HG03097 (cell line): ENCODE measurements at regions not wholly inside any gene's neighbourhood (a gene's known extent, or its start where the extent isn't known, plus 50 kb on each side); places are given as distances from the start of the nearest gene placed in this dataset.
"Not testable (repeated sequence)": the region's sequence is repeated elsewhere in the genome, so short reads cannot be mapped to it uniquely, and the experiment has no call there.

Experiments used
- ATAC-seq: cut with Tn5 transposase; IDR thresholded peaks from one replicate; pipeline ENCODE4 v1.9.1; 2021; ENCODE audit not compliant: unreplicated experiment, low FRiP score

DNA sequence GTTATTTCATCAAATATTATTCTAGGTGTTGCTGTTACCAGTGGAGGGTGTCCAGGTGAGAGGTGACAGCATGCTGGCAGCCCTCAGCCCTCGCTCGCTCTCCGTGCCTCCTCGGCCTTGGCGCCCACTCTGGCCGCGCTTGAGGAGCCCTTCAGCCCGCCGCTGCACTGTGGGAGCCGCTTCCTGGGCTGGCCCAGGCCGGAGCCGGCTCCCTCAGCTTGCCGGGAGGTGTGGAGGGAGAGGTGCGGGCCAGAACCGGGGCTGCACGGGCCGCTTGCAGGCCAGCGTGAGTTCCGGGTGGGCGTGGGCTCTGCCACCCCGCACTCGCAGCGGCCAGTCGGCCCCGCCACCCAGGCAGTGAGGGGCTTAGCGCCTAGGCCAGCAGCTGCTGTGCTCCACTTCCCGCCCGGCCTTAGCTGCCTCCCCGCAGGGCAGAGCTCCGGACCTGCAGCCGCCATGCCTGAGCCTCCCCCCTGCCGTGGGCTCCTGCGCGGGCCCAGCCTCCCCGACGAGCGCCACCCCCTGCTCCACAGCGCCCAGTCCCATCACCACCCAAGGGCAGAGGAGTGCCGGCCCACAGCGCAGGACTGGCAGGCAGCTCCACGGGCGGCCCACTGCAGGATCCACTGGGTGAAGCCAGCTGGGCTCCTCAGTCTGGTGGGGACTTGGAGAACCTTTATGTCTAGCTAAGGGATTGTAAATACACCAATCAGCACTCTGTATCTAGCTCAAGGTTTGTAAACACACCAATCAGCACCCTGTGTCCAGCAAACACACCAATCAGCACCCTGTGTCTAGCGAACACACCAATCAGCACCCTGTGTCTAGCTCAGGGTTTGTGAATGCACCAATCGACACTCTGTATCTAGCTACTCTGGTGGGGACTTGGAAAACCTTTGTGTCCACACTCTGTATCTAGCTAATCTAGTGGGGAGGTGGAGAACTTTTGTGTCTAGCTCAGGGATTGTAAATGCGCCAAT is 413.3 kb downstream of the HACE1 start:
- not testable (repeated sequence) for ATAC-seq

DNA sequence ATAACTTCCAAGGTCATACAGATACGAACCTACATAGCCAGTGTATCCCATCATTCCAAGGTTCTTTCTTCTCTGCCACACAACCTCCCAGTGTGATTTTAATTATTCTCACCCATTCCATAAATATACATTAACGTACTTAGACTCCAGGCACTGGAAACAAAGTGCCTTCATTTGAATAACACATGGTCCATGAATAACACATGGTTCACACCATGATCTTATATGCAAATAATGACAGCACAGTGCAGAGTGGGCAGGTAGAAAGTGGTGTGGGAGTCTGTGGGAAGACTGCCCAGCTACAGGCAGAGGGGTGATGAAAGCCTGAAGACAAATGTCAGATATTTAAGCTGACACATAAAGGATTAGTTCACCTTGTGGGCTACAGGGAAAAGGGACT is 425.2 kb downstream of the HACE1 start:
- no peak for ATAC-seq

DNA sequence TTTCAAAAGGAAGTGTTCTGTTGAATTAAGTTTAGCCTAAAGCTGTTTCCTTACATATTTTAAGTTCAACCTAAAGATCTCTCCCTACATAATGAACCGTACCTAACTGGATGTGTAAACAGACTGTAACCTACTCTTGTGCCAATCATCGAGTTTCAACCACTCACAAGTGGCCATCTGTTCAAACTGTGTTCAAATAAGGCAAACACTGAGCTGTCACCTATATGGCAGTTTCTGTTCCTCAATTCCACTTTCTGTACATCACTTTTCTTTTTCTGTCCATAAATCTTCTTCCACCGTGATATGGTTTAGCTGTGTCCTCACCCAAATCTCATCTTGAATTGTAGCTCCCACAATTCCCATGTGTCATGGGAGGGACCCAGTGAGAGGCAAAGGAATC is 428.6 kb downstream of the HACE1 start:
- no peak for ATAC-seq

DNA sequence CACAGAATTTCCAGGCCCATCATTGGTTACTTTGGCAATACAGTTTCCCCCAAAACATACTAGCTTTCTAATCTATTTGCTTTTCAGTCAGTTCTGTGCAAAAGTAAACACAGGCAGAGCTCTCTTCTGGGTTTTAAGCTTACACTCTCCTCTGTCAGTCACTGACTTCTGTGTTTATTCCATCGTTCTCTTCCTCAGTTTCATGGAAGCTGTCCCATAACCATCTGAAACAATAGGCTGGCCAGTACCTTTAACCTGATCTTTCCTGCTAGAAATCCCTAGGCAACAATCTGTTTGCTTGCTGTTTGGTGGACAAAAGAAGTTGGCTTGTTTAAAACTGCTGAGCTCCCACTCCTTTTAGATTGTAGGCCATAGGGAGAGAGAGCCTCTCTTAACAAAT is 431.5 kb downstream of the HACE1 start:
- no peak for ATAC-seq

DNA sequence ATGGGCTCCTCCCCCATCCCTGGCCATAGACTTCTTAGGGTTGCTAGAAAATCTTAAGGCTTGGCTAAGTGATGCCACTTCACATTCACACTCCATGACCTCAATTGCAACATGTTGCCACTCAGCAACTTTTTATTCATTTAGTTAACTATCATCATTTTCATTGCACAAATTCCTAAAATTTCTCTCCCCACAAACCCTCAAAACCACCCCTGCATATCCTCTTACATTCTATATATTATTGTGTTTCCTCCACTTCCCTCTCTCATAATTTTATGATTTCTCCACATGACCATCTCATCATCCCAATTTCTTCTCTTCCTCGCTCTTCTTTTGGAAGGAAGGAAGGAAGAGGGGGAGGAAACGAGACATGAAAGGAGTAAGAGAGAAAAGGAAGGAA is 436.0 kb downstream of the HACE1 start:
- ATAC-seq: no peak

DNA sequence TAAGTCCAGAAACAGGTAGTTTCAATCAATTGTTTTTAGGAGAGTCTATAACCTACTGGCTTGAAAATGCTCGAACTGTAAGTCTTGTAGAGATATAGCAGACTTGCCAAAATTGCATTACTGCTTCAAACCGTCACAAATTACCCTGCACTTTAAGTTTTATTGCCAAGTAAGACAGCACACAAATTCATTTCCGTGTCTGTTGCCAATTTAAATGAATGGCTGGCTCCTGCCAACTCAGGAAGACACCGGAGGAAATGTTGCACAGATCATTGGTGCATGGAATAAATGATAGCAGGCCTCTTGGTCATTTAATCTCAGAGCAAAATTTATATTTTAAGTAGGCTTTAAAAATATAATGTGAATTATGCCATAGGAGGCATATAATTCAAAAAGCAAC is 438.1 kb downstream of the HACE1 start:
- no peak for ATAC-seq

DNA sequence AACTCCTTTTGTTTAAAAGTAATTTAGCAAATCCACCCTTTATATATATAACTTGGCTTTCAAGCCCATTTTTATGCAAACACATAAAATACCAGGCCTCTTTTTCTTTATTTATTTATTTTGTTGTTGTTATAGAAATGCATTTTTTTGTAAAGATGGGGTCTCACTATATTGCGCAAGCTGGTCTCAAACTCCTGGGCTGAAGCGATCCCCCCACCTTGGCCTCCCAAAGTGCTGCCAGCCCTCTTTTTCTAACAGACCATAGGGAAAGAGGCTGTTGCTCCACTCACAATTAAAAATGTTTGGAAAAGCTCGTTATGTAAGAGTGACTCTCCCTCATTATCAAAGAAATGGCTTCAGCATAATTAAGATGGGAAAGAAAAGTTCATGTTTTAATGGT is 440.9 kb downstream of the HACE1 start:
- no peak for ATAC-seq

DNA sequence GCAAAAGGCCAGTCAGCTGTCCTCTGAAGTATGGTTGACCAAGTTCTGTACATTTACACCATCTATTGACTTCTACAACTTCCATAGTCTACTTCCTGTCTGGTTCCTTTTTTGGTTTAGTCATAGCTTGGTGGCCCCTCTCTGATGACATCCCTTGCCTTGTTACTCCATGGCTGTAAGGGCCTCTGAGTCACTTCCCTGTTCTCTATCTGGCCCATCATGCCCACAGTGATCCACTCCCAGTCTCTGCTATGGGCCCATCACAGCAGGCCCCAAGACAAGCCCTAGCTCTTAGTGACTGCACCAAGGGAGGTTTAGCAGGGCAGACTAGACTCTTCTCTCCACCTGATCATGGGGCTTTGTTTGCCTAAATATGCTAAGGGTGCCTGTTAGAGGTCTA is 441.6 kb downstream of the HACE1 start:
- no peak for ATAC-seq

DNA sequence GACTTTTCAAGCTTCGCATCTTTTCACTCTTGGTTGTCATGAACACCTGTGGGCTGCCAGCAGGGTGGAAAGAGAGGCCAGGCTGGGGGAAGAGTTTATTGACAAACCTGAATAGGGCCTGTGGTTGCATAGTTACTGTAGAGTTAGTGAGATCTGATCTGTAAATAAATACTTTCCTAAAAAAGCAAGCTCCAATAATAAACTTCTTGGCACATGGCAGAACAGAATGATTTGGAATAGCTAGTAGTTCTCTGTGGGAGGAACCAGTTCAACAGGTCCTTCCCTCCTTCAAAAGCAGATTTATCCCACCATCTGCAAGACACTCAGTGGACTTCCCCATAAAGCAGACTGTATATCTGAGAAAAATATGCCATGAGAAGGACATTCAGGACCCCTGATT is 445.0 kb downstream of the HACE1 start:
- no peak for ATAC-seq

DNA sequence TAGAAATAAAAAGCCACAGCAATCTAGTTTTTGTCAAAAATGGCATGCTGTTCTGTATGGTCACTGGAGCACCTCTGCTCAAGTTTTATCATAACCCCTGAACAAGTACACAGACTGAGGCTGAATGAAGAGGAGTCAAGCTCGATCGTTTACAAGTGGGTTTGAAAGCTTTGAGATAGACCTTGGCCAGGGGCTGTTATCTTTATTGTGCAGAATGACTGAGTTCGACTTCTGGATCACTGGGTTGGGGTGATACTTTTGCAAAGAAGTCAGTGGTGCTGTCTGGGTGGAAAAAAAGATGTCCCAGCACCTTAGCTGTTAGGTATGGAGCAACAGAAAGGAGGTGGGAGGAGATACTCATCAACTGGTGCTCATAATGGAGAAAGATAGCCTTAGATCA is 446.0 kb downstream of the HACE1 start:
- no peak for ATAC-seq

DNA sequence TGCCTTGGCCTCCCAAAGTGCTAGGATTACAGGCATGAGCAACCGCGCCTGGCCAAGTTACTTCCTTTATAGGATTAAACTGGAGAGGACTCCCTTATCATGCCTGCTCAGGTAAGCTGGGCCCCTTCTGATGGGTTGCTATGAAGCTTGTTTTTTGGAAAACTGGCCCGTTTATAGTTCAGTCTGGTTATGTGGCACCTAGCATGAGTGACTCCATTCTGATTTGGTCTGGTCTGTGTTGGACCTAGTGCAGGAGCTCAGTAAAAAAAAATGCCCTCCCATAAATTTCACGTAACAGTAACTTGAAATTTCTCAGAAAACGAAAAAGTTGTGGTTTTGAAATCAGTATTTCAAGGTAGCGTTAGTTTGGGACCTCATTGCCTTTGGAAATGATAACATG is 448.4 kb downstream of the HACE1 start:
- no peak for ATAC-seq

DNA sequence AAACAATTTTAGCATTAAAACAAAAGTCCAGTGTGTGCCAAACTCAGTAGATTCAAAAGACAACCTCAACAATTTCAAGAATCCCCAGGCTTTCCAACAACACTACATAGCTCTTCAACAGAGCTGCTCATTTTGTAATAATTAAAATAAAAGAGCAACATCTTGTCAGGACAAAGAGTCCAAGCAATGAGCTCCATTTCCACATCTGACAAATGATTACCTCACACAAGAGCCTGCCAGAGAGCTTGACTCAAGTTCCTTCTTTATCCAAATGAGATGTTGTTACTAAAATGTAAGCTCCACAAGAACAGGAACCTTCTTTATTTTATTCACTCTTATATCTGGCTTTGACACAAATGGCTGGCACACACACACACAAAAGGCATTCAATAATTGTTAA is 449.8 kb downstream of the HACE1 start:
- ATAC-seq: no peak

DNA sequence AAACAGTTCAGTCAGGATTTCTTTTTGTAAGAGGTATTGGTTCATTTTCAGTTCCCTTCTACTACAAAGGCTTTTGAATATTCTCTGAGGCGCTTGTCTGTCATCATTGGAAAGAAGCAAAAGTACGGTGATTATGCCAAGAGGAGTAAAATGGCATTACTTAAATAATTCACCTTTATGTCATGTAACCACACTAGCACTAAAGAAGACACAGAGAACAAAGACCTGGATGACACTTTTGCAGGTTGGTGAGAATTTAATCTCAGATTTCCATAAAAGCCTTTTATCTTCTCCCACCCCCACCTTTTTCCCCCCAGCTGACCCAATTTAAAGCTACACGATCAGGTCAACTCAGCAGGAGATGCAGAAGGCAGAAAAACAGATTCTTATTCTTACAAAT is 451.8 kb downstream of the HACE1 start:
- ATAC-seq: no peak

DNA sequence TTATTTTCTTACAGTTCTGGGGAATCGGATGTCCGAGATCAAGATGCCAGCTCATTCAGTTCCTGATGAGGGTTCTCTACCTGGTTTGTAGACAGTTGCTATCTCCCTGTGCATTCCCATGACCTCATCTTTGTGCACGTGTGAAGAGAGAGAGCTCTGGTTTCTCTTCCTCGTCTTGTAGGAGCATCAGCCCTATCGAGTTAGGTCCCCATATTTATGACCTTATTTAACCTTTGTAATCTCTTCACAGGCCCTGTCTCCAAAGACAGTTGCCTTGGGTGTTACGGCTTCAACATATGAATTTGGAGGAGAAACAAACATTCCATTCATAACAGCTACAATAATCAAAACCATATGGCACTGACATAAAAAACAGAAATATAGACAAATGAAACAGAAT is 455.3 kb downstream of the HACE1 start:
- no peak for ATAC-seq

DNA sequence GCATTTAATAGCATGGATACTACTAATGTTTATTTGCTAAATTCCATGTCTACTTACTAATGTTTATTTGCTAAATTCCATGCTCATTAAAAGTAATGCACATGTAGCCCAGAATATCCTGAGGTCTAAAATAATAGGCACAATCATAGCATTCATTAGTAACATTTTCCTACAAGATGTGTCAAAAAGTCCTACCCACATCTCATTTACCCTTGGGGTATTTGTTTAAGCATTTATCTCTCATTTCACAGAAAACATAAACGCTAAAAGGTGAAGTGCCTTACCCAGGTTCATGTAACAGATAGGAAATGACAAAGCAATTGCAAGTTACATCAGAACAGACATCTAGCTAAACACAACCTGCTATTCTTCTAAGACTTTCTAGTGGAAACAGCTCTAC is 457.1 kb downstream of the HACE1 start:
- ATAC-seq: no peak

DNA sequence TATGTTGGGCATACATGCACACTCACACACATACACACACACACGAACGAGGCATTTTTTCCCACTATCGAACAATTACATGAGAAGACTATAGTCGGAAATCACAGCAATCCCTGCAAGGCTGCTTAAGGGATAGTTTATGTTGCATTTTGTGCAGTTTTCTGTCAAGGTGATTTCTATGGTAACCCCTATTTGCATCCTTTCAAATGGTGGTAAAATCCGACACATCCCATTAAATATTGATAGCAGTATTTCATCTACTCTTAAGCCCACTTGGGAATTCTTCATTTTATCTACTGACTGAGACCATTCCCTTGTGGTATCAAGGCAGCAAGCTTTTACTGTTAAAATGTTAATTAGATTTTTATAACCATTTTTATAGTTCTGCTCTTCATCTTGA is 457.8 kb downstream of the HACE1 start:
- no peak for ATAC-seq

DNA sequence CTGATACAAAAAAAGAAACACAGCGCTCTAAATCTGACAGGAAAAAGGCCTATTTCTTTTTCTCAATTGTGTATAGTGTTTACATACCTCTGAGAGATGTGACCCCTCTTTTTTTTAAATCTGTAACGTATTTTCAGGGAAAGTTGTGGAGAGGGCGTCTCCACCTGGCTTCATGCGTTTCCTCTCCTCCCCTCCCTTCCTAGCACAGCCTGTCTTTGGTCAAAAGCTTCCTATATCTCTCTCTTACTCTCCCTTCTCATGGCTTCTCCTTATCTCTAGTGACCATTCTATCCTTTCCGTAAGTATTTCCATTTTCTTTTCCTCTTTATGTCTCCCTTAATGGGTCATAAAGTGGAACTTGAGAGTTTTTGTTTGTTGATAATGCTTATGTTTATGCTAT is 458.9 kb downstream of the HACE1 start:
- ATAC-seq: no peak

DNA sequence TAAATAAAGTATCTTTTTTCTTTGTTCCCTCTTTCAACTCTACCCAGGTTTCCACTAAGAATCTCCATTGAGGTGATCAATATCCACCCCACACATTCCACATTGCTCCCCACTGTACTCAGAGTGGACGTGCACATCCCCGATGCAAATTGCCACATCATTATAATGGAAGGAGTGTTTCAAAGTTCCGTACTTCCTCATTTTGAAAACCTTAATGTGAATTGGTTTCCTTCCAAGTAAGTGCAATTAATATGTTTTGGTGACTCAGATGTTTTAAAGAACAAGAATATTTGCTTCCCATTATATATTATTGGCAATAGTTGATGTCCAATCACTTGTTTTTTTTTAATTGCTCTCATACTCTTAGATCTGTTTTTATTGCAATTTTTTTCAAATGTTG is 463.6 kb downstream of the HACE1 start:
- ATAC-seq: no peak

DNA sequence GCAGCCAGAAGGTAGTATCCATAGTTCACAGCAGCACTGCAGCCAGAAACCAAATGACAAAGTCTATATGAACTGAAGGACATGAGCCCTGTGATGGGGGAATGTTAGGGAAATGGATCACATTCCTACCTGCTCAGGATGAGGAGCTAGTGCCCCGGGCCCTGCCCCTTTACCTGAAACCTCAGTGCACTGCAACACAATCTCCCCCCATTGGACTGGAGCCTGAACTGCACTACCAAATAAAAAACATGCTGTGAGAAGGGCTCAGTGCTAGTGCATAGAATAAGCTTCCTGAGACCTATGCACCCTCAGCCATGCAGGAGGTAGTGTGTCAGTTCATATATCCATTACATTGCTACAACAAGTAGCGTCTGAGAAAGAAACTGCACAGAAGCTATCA is 477.8 kb downstream of the HACE1 start:
- no peak for ATAC-seq

DNA sequence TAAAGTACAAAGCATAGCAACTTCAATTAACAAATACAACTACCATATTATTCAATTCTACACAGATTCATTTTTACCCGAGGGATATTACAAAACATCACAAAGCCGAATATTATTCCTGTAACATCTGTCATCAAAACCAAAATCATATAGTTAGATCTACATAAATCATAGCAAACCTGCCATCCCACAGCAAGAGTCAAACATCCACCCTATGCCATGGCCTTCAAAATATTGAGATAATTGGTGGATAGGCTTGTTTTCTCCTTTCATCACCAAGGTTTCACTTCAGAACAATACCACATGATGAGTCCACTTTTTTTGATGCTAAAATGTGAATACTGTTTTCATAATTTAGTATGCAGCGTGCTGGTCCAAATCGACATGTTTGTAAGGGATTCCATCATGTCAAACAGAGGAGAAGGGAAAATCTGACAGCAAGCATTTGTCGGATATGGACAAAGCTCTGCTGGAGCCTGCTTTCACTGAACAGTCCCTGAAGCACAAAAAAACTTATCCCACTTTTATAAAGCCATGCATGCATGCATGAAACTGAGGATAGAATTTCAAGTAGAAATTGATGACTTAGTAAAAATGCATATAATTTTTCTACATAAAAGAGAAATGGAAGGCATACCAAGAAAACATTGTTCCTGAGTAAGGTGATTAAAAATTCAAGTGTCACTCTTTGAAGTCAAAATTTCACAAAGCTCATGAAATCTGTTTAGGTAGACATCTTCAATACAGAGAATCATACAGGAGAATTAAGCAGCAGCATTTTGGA is 494.1 kb downstream of the HACE1 start:
- no peak for ATAC-seq

DNA sequence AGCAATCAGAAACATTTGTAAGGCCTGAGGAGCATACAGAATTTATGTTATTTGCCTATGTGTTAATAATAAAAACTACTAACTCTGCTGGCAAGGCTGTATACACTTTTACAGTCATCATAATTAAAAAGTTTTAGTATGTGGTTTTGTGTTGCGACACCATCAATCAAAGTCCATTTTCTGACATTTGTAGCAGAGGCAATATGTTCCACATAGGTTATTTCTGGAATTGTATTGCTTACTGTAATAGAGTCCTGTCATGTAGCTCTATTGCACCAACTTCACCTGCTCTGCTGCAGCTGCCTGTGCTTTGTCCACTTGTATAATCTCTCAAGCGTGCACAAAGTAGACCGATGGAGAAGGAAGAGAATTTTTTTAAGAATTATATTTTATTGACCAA is 501.8 kb downstream of the HACE1 start:
- ATAC-seq: no peak

DNA sequence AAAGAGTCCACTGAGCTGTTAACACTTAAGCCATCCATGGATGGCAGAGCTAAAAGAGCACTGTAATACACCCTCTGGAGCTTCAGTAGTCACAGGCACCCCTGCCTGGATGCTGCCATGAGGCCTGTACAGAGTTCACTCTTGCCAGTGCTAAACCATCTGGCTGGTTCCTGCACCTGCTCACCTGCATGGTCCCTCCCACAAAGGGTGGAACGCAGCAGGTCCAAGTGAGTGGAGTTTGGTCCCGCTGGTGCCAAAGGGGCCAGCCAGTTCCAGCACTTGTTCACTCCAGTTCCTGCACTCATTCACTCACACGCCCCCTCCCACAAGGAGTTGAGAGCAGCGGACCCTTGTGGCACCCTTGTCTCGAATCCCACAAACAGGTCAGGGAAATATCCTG is 503.5 kb downstream of the HACE1 start:
- no peak for ATAC-seq
